WERI-Rb-1 (cell line): ENCODE measurements at regions not wholly inside any gene's neighbourhood (a gene's known extent, or its start where the extent isn't known, plus 50 kb on each side); places are given as distances from the start of the nearest gene placed in this dataset.

ENCODE experiments used
- DNase-seq: peaks from one replicate; pipeline ENCODE4 v3.0.0-alpha.2; 2020
- H3K27ac ChIP-seq: fragments of 250-450 bp; sonication (Bioruptor Pico); 2 replicates; pipeline ENCODE4 v1.5.1; 2020; ENCODE audit warnings: mild to moderate bottlenecking, moderate library complexity
- H3K27me3 ChIP-seq: fragments of 250-450 bp; sonication (Bioruptor Pico); 2 replicates; pipeline ENCODE4 v1.5.1; 2021; ENCODE audit warnings: mild to moderate bottlenecking, low read depth, moderate library complexity; ENCODE audit not compliant: insufficient read depth, severe bottlenecking
- H3K36me3 ChIP-seq: fragments of 250-450 bp; sonication (Bioruptor Pico); 2 replicates; pipeline ENCODE4 v1.5.1; 2020; ENCODE audit warnings: mild to moderate bottlenecking, moderate library complexity
- H3K4me3 ChIP-seq: 2 replicates; pipeline ENCODE4 v1.5.1; 2011; ENCODE audit warnings: low read depth, mild to moderate bottlenecking, control low read depth, low read length
- H3K9me3 ChIP-seq: fragments of 250-450 bp; sonication (Bioruptor Pico); 2 replicates; pipeline ENCODE4 v1.5.1; 2021; ENCODE audit warnings: mild to moderate bottlenecking, moderate library complexity; ENCODE audit not compliant: severe bottlenecking
- CTCF ChIP-seq: IDR thresholded peaks from 2 replicates; pipeline ENCODE4 v1.5.1; 2011; ENCODE audit warnings: low read depth, mild to moderate bottlenecking, control low read depth, inconsistent platforms, low read length

- Histone ChIP-seq H3K36me3 (no peaks in the 10 kb centered on the region), H3K27ac (no peak overlapping the region), H3K4me3 (no peak overlapping the region), H3K9me3 (no peaks in the 10 kb centered on the region), H3K27me3 (no peaks in the 10 kb centered on the region)
- no peak for DNase-seq
- no peak for TF ChIP-seq CTCF
Measured at GRCh38 chr14:80446356-80446755, 235.1 kb upstream of the DIO2 start.

- H3K27me3 ChIP-seq: no peaks in the 10 kb centered on the region
- no peak for TF ChIP-seq CTCF
- H3K27ac ChIP-seq: no peak overlapping the region
- DNase-seq: no peak
- no peak overlapping the region for H3K4me3 ChIP-seq
- no peaks in the 10 kb centered on the region for H3K9me3 ChIP-seq
- no peaks in the 10 kb centered on the region for H3K36me3 ChIP-seq
Measured at GRCh38 chr14:80445605-80446004, 234.3 kb upstream of the DIO2 start.

GRCh38 chr14:80434574-80435321 lies 223.4 kb upstream of the DIO2 start:
- no peaks in the 10 kb centered on the region for H3K9me3 ChIP-seq
- no peak overlapping the region for H3K4me3 ChIP-seq
- H3K27ac ChIP-seq: no peak overlapping the region
- H3K36me3 ChIP-seq: no peaks in the 10 kb centered on the region
- no peaks in the 10 kb centered on the region for H3K27me3 ChIP-seq
- TF ChIP-seq CTCF: no peak
- no peak for DNase-seq

- no peak for DNase-seq
- Histone ChIP-seq H3K27ac (no peak overlapping the region), H3K4me3 (no peak overlapping the region), H3K36me3 (no peaks in the 10 kb centered on the region), H3K27me3 (no peaks in the 10 kb centered on the region), H3K9me3 (no peaks in the 10 kb centered on the region)
- TF ChIP-seq CTCF: no peak
Measured at GRCh38 chr14:80433811-80434210, 222.5 kb upstream of the DIO2 start.

GRCh38 chr14:80428671-80429070 lies 217.4 kb upstream of the DIO2 start:
- no peak for TF ChIP-seq CTCF
- no peak overlapping the region for H3K27ac ChIP-seq
- H3K9me3 ChIP-seq: no peaks in the 10 kb centered on the region
- no peaks in the 10 kb centered on the region for H3K36me3 ChIP-seq
- DNase-seq: no peak
- no peak overlapping the region for H3K4me3 ChIP-seq
- no peaks in the 10 kb centered on the region for H3K27me3 ChIP-seq

GRCh38 chr14:80428171-80428570 lies 216.9 kb upstream of the DIO2 start:
- TF ChIP-seq CTCF: no peak
- no peak for DNase-seq

More at GRCh38 chr14:80428171-80428570, 216.9 kb upstream of the DIO2 start:
- H3K9me3 ChIP-seq: no peaks in the 10 kb centered on the region
- H3K27me3 ChIP-seq: no peaks in the 10 kb centered on the region
- no peak overlapping the region for H3K27ac ChIP-seq
- no peaks in the 10 kb centered on the region for H3K36me3 ChIP-seq
- H3K4me3 ChIP-seq: no peak overlapping the region
